Common myeloid progenitor, CD34-positive (primary cell): ENCODE measurements at regions not wholly inside any gene's neighbourhood (a gene's known extent, or its start where the extent isn't known, plus 50 kb on each side); places are given as distances from the start of the nearest gene placed in this dataset.

Experiments
- CTCF ChIA-PET: fragments of 350-600 bp; sonication (Branson Sonifier 250); formaldehyde crosslinking; loops from one replicate; lab custom pipeline; 2021; ENCODE audit warnings: antibody characterized with exemption; lab: Charles Lee
- POLR2A ChIA-PET: fragments of 350-600 bp; sonication (Branson Sonifier 250); formaldehyde crosslinking; loops from one replicate; lab custom pipeline; 2021; ENCODE audit warnings: antibody characterized with exemption; lab: Charles Lee
- DNase-seq, 3 donors: peaks; one replicate each; pipeline versions ENCODE4 v3.0.0 to v3.0.0-alpha.2; 2013
- H3K27ac ChIP-seq, 2 experiments: 1 replicate in 1 of 2; 2 replicates in 1 of 2; pipeline ENCODE4 v1.7.0; 2013; ENCODE audit warnings: inconsistent platforms in 2 of 2, low read length in 2 of 2, mild to moderate bottlenecking in 2 of 2, low read depth in 1 of 2, moderate library complexity in 1 of 2; ENCODE audit not compliant: severe bottlenecking in 2 of 2, insufficient read depth in 1 of 2, poor library complexity in 1 of 2
- H3K27me3 ChIP-seq, 5 experiments: replicated peaks in 2 of 5; 1 replicate in 3 of 5; 2 replicates in 2 of 5; pipeline versions ENCODE4 v1.6.1 to v1.7.0; 2013; ENCODE audit warnings: low read length in 4 of 5, mild to moderate bottlenecking in 2 of 5, moderate library complexity in 2 of 5, inconsistent platforms in 1 of 5; ENCODE audit not compliant: insufficient read depth in 5 of 5, control insufficient read depth in 4 of 5
- H3K36me3 ChIP-seq, 4 experiments: 1 replicate in 2 of 4; 2 replicates in 2 of 4; pipeline versions ENCODE4 v1.6.1 to v1.7.0; 2013; ENCODE audit warnings: low read length in 3 of 4, control low read depth in 1 of 4, mild to moderate bottlenecking in 1 of 4; ENCODE audit not compliant: control insufficient read depth in 4 of 4, insufficient read depth in 4 of 4
- H3K4me1 ChIP-seq, 4 experiments: 1 replicate in 3 of 4; 2 replicates in 1 of 4; pipeline versions ENCODE4 v1.6.1 to v1.7.1; 2013; ENCODE audit warnings: low read length in 3 of 4, mild to moderate bottlenecking in 3 of 4, control low read depth in 1 of 4, inconsistent platforms in 1 of 4, moderate library complexity in 1 of 4; ENCODE audit not compliant: control insufficient read depth in 4 of 4, insufficient read depth in 4 of 4; ENCODE audit errors: control extremely low read depth in 1 of 4
- H3K4me3 ChIP-seq, 7 experiments: 1 replicate in 4 of 7; 2 replicates in 3 of 7; pipeline versions ENCODE4 v1.5.1 to v1.7.0; 2013; ENCODE audit warnings: mild to moderate bottlenecking in 7 of 7, low read length in 6 of 7, moderate library complexity in 6 of 7, inconsistent platforms in 2 of 7, low read depth in 2 of 7, control low read depth in 1 of 7; ENCODE audit not compliant: insufficient read depth in 4 of 7, control insufficient read depth in 1 of 7; ENCODE audit errors: extremely low read depth in 1 of 7
- H3K9me3 ChIP-seq, 5 experiments: 1 replicate in 4 of 5; 2 replicates in 1 of 5; pipeline versions ENCODE4 v1.6.1 to v1.7.1; 2013; ENCODE audit warnings: low read length in 4 of 5, mild to moderate bottlenecking in 2 of 5, inconsistent platforms in 1 of 5, low read depth in 1 of 5, moderate library complexity in 1 of 5; ENCODE audit not compliant: control insufficient read depth in 4 of 5, insufficient read depth in 2 of 5; ENCODE audit errors: control extremely low read depth in 1 of 5
- WGBS: methylation state at CpG from one replicate; pipeline ENCODE4 v1.1.5; 2013; ENCODE audit not compliant: insufficient coverage; 5-methylcytosine and 5-hydroxymethylcytosine counted together

DNA sequence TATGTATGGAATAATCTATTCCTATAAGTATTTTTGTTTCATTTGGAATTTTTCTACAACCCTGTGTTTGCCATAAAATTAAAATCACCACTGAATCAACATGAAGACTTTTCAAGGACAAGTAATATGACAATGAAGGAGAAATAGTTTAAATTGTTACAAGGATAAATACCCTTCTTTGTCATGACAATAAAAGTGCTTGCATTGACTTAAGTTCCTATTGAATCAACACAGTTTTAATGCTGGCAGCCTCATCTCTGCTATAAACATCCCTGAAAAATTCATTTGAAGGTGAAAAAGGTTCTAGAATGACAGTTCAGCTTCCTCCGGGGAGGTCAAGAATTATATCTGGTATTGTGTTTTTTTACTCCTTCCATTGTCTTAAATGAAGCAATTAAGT is 1105.1 kb upstream of the CDH9 start:
- DNase-seq: no peak
- Histone ChIP-seq H3K4me1 (no peaks in the 10 kb centered on the region), H3K36me3 (no peaks in the 10 kb centered on the region), H3K9me3 (peaks cover 0 to 1% (median 0%) of the 10 kb centered on the region in 5 experiments), H3K4me3 (no peak overlapping the region), H3K27me3 (no peaks in the 10 kb centered on the region), H3K27ac (no peak overlapping the region)
- no CpG with 5 or more reads among the region's 1 CpG for WGBS
- ChIA-PET CTCF (no interaction called here), POLR2A (no interaction called here)

DNA sequence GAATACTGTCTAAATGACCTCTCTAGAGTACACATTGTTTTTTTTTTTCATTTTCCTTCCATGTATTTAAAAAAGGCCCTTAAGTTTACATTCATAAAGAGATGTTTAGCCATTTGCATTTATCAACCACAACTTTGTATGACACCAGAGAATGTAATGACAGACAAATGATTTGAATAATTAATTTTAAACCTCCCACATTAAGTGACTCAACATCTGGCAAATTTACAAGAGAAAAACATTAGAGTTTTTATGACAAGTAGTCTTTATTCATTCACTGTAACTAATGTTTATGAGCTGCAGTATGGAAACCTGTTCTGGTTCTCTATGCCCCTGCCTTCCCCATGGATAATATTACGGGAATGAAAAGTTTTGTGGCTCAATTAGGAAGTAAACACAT is 1093.8 kb upstream of the CDH9 start:
- ChIA-PET CTCF (no interaction called here), POLR2A (no interaction called here)
- H3K4me1 ChIP-seq: no peaks in the 10 kb centered on the region
- no peak for DNase-seq
- H3K9me3 ChIP-seq: no peaks in the 10 kb centered on the region
- H3K27ac ChIP-seq: no peak overlapping the region
- no peak overlapping the region for H3K4me3 ChIP-seq
- H3K36me3 ChIP-seq: no peaks in the 10 kb centered on the region
- no CpG with 5 or more reads among the region's 1 CpG for WGBS
- no peaks in the 10 kb centered on the region for H3K27me3 ChIP-seq

DNA sequence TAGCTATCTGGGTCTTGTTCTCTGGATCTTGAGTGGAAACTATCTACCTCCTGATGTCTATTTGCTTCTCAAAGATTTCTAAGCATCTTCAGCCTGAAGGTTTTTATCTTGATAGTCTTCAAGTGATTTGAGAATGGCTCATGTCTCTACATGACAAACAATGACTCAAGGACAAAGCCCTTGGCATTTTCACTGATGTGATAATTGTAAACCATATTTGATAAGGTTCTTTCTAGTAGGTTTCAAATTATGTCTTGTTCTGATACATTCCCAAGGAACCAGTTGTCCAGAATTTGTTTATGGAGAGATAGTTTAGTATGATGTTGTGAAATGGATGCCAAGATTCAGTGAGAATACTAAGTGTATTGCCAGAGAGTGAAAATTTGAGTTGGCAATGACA is 1079.3 kb upstream of the CDH9 start:
- POLR2A ChIA-PET: no interaction called here
- H3K36me3 ChIP-seq: no peaks in the 10 kb centered on the region
- no peaks in the 10 kb centered on the region for H3K4me1 ChIP-seq
- H3K9me3 ChIP-seq: peaks cover 0 to 5% (median 0%) of the 10 kb centered on the region in 5 experiments
- H3K4me3 ChIP-seq: no peak overlapping the region
- CTCF ChIA-PET: no interaction called here
- DNase-seq: no peak
- H3K27me3 ChIP-seq: no peaks in the 10 kb centered on the region
- H3K27ac ChIP-seq: no peak overlapping the region

DNA sequence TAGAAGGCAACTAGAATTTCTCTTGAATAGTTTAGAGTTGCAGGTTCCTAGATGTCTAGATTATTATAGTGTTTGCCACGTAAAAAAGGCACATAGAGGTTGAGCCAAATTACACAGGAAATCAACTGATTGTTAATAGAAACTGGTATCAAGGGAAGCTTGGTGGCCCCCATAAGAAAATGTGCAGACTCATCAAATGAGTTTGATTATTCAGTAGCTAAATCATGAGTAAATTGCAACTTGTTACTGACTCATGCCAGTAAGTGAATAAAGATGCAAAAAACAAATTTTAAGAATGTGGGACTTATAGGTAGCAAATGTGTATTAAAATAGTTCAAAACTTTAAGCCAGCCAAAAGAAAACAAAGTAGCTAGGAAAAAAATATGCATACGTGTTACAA is 1078.9 kb upstream of the CDH9 start:
- H3K4me1 ChIP-seq: no peaks in the 10 kb centered on the region
- peaks cover 0 to 5% (median 0%) of the 10 kb centered on the region in 5 experiments for H3K9me3 ChIP-seq
- 95% methylated on average over 2 of the region's 2 CpGs for WGBS
- DNase-seq: no peak
- no peak overlapping the region for H3K27ac ChIP-seq
- ChIA-PET CTCF (no interaction called here), POLR2A (no interaction called here)
- H3K4me3 ChIP-seq: no peak overlapping the region
- H3K27me3 ChIP-seq: no peaks in the 10 kb centered on the region
- no peaks in the 10 kb centered on the region for H3K36me3 ChIP-seq

DNA sequence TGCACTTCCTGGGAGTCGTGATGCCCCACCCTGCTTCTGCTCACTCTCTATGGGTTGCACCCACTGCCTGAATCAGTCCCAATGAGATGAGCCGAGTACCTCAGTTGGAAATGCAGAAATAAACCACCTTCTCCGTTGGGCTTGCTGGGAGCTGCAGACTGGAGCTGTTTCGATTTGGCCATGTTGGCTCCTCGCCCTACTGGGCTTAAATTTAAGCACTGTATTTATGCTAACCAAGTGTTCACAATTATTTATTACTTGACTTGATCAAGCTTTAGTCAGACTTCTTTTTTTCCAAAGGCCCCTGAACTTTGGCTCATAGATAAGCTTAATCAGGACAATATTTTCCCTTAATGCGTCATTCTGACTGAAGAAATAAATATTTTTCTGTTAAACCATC is 1072.4 kb upstream of the CDH9 start:
- POLR2A ChIA-PET: no interaction called here
- WGBS: 94% methylated on average over 6 of the region's 6 CpGs
- no peak for DNase-seq
- H3K4me3 ChIP-seq: no peak overlapping the region
- H3K4me1 ChIP-seq: no peaks in the 10 kb centered on the region
- H3K27ac ChIP-seq: no peak overlapping the region
- CTCF ChIA-PET: interaction anchor here (1.0 kb wide), 1 partner anchor 14 kb away, joined by 4 read pairs; no protein-coding TSS in a partner anchor
- H3K36me3 ChIP-seq: no peaks in the 10 kb centered on the region
- no peaks in the 10 kb centered on the region for H3K27me3 ChIP-seq
- peaks cover 0 to 5% (median 0%) of the 10 kb centered on the region in 5 experiments for H3K9me3 ChIP-seq

DNA sequence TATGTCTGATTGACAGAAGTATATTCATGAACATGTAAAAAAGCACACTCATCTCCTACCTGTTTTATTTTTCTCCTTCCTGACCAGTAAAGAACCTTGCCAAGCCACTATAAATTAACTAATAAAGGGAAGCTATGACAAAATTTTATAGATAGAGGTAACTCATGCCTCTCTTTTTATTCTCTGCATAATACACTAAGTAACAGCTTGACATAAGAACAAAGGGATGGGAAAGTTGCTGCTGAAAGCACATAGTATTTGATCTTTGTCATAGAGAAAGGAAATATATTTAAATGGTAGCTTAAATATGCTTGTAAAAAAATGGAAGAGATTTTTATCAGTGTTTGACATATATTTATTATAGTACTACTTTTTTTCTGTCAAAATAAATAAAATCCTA is 1065.7 kb upstream of the CDH9 start:
- no peaks in the 10 kb centered on the region for H3K27me3 ChIP-seq
- DNase-seq: no peak
- H3K4me1 ChIP-seq: no peaks in the 10 kb centered on the region
- POLR2A ChIA-PET: no interaction called here
- H3K27ac ChIP-seq: no peak overlapping the region
- peaks cover 0 to 1% (median 0%) of the 10 kb centered on the region in 5 experiments for H3K9me3 ChIP-seq
- H3K36me3 ChIP-seq: no peaks in the 10 kb centered on the region
- CTCF ChIA-PET: no interaction called here
- H3K4me3 ChIP-seq: no peak overlapping the region

DNA sequence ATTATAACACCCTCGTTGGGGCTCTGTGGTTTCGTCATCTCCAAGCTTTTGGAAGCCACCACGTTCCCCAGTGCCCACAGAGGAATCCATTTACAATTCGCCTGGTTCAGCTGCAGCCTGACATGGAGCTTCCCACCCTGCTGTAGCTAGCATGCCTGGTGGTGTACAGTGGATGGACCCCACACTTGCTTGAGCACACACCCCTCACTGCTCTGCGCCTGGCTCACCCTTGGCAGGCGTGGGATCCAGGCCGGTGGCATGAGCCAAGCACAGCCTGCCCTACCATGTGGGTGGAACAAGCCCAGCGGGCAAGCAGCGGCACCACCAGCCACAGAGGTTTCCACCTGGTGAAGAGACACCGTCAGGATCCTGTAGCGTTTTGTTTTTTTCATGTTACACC is 1045.7 kb upstream of the CDH9 start:
- POLR2A ChIA-PET: no interaction called here
- Histone ChIP-seq H3K27ac (no peak overlapping the region), H3K27me3 (no peaks in the 10 kb centered on the region), H3K4me1 (no peaks in the 10 kb centered on the region), H3K4me3 (no peak overlapping the region), H3K9me3 (no peaks in the 10 kb centered on the region), H3K36me3 (no peaks in the 10 kb centered on the region)
- no peak for DNase-seq
- 97% methylated on average over 3 of the region's 11 CpGs for WGBS
- CTCF ChIA-PET: no interaction called here
